ENCODE measurements at regions not wholly inside any gene's neighbourhood (a gene's known extent, or its start where the extent isn't known, plus 50 kb on each side); places are given as distances from the start of the nearest gene placed in this dataset.

DNA sequence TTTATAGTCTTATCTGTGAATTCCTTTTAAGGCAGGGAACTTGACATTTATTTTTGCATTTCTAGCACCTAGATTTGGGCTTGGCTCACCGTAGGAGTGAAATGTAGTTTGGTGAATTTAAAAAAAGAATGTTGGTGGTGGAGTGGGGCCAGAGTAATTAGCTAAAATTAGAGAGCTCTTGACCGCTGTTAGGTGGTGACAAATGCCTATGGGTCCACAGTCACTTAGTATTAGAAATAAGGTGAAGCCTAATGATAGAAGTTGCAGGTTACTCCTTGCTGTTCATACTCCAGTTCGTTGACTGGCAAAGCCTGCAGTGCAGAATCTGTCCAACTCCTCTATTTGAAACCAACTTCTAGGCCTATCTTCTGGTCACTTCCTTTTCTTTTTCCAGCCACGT, 318.8 kb upstream of the NRIP1 start:
- TF ChIP-seq POLR2AphosphoS5 (IDR thresholded peaks at IDR 0.05; ENCODE audit: borderline replicate concordance, low read depth, low read length) (no peak), EZH2 (IDR thresholded peaks at IDR 0.05) (no peak), FOXP2 (optimal IDR thresholded peaks at IDR 0.05; ENCODE audit: control extremely low read depth, extremely low read length, insufficient read depth) (no peak)

Data from SK-N-MC (cell line).